ENCODE measurements at regions not wholly inside any gene's neighbourhood (a gene's known extent, or its start where the extent isn't known, plus 50 kb on each side); places are given as distances from the start of the nearest gene placed in this dataset.

DNA sequence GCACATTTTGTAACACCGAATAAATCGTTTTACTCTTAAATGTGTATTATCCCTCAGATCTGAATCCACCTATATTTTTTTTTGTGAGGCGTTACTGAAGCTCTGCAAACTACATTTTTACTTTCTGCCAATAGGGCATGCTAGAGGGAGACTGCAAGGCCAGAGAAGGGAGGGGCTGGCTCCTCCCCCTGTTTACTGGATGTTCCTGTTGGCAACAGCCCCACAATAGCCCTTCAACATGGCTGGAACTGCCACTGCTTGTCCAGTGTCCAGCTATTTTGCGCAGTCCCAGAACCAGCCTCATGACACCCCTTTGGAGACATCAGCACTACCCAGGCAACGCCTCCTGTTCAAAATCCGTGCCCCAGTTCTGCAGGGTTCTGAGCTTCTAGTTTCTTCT is 85.4 kb upstream of the MIER3 start (continued):
- TF ChIP-seq, protein P1, sequence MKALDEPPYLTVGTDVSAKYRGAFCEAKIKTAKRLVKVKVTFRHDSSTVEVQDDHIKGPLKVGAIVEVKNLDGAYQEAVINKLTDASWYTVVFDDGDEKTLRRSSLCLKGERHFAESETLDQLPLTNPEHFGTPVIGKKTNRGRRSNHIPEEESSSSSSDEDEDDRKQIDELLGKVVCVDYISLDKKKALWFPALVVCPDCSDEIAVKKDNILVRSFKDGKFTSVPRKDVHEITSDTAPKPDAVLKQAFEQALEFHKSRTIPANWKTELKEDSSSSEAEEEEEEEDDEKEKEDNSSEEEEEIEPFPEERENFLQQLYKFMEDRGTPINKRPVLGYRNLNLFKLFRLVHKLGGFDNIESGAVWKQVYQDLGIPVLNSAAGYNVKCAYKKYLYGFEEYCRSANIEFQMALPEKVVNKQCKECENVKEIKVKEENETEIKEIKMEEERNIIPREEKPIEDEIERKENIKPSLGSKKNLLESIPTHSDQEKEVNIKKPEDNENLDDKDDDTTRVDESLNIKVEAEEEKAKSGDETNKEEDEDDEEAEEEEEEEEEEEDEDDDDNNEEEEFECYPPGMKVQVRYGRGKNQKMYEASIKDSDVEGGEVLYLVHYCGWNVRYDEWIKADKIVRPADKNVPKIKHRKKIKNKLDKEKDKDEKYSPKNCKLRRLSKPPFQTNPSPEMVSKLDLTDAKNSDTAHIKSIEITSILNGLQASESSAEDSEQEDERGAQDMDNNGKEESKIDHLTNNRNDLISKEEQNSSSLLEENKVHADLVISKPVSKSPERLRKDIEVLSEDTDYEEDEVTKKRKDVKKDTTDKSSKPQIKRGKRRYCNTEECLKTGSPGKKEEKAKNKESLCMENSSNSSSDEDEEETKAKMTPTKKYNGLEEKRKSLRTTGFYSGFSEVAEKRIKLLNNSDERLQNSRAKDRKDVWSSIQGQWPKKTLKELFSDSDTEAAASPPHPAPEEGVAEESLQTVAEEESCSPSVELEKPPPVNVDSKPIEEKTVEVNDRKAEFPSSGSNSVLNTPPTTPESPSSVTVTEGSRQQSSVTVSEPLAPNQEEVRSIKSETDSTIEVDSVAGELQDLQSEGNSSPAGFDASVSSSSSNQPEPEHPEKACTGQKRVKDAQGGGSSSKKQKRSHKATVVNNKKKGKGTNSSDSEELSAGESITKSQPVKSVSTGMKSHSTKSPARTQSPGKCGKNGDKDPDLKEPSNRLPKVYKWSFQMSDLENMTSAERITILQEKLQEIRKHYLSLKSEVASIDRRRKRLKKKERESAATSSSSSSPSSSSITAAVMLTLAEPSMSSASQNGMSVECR (CRISPR knock-in tag; IDR thresholded peaks at IDR 0.05) = no peak
- peak in 1 of 2 experiments; percentile 54; a peak in 2 of 4 replicates for TF ChIP-seq MAZ (CRISPR knock-in tag; conservative IDR thresholded peaks at IDR 0.05 in 1 of 2, IDR thresholded peaks at IDR 0.05 in 1 of 2)
- TF ChIP-seq, protein P2, sequence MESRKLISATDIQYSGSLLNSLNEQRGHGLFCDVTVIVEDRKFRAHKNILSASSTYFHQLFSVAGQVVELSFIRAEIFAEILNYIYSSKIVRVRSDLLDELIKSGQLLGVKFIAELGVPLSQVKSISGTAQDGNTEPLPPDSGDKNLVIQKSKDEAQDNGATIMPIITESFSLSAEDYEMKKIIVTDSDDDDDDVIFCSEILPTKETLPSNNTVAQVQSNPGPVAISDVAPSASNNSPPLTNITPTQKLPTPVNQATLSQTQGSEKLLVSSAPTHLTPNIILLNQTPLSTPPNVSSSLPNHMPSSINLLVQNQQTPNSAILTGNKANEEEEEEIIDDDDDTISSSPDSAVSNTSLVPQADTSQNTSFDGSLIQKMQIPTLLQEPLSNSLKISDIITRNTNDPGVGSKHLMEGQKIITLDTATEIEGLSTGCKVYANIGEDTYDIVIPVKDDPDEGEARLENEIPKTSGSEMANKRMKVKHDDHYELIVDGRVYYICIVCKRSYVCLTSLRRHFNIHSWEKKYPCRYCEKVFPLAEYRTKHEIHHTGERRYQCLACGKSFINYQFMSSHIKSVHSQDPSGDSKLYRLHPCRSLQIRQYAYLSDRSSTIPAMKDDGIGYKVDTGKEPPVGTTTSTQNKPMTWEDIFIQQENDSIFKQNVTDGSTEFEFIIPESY (CRISPR knock-in tag; IDR thresholded peaks at IDR 0.05) = no peak
- no peak for TF ChIP-seq DIDO1 (tag; IDR thresholded peaks at IDR 0.05; ENCODE audit: low read depth)
- TF ChIP-seq, protein P3, sequence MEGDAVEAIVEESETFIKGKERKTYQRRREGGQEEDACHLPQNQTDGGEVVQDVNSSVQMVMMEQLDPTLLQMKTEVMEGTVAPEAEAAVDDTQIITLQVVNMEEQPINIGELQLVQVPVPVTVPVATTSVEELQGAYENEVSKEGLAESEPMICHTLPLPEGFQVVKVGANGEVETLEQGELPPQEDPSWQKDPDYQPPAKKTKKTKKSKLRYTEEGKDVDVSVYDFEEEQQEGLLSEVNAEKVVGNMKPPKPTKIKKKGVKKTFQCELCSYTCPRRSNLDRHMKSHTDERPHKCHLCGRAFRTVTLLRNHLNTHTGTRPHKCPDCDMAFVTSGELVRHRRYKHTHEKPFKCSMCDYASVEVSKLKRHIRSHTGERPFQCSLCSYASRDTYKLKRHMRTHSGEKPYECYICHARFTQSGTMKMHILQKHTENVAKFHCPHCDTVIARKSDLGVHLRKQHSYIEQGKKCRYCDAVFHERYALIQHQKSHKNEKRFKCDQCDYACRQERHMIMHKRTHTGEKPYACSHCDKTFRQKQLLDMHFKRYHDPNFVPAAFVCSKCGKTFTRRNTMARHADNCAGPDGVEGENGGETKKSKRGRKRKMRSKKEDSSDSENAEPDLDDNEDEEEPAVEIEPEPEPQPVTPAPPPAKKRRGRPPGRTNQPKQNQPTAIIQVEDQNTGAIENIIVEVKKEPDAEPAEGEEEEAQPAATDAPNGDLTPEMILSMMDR (IDR thresholded peaks at IDR 0.05 in 2 of 3, conservative IDR thresholded peaks at IDR 0.05 in 1 of 3; ENCODE audit: insufficient read depth in 2 of 3, low read depth in 1 of 3, low read length in 3 of 3) = peak; percentile 32 to 59 (median 35); a peak in 3 of 6 replicates
- no peak for TF ChIP-seq ZBTB1 (CRISPR knock-in tag; IDR thresholded peaks at IDR 0.05; ENCODE audit: borderline replicate concordance, low read depth)
- TF ChIP-seq NRF1 (conservative IDR thresholded peaks at IDR 0.05 in 1 of 2, IDR thresholded peaks at IDR 0.05 in 1 of 2) = 0 out of 4 replicates have a peak, but pooled peaks have one; percentile 16 to 38
- no peak for TF ChIP-seq TRIM24 (IDR thresholded peaks at IDR 0.05)
- TF ChIP-seq CREB1 (IDR thresholded peaks at IDR 0.05) = no peak
- no peak for TF ChIP-seq CREB1 (CRISPR knock-in tag; IDR thresholded peaks at IDR 0.05)
- peak; percentile 97 for TF ChIP-seq FOXJ3 (CRISPR knock-in tag; IDR thresholded peaks at IDR 0.05)
- peak; percentile 75 for TF ChIP-seq RFX1 (IDR thresholded peaks at IDR 0.05)
- TF ChIP-seq FOXJ2 (tag; IDR thresholded peaks at IDR 0.05) = peak; percentile 99
